ENCODE measurements at regions not wholly inside any gene's neighbourhood (a gene's known extent, or its start where the extent isn't known, plus 50 kb on each side); places are given as distances from the start of the nearest gene placed in this dataset.

GRCh38 chr18:30096796-30097195, 945.7 kb downstream of the DSC3 start:
- H3K9me3 Mint-ChIP-seq: peaks cover 0 to 13% of the 10 kb centered on the region in 2 donors
- H3K27me3 Mint-ChIP-seq: no peaks in the 10 kb centered on the region
- ATAC-seq: no peak
- no peak for DNase-seq
- no peak overlapping the region for H3K4me3 Mint-ChIP-seq
- no peak overlapping the region for H3K27ac Mint-ChIP-seq
- no peaks in the 10 kb centered on the region for H3K4me1 Mint-ChIP-seq

GRCh38 chr18:30094556-30094955, 948.0 kb downstream of the DSC3 start:
- H3K4me3 Mint-ChIP-seq: no peak overlapping the region
- no peak for ATAC-seq
- DNase-seq: no peak
- no peaks in the 10 kb centered on the region for H3K27me3 Mint-ChIP-seq
- no peak overlapping the region for H3K27ac Mint-ChIP-seq
- H3K4me1 Mint-ChIP-seq: no peaks in the 10 kb centered on the region
- H3K9me3 Mint-ChIP-seq: peaks cover 0 to 17% of the 10 kb centered on the region in 2 donors

GRCh38 chr18:30093376-30093775, 949.2 kb downstream of the DSC3 start:
- DNase-seq (no peak), ATAC-seq (no peak)
- Mint-ChIP-seq H3K27ac (no peak overlapping the region), H3K4me3 (no peak overlapping the region), H3K4me1 (no peaks in the 10 kb centered on the region), H3K27me3 (no peaks in the 10 kb centered on the region), H3K9me3 (peaks cover 0 to 13% of the 10 kb centered on the region in 2 donors)

DNA sequence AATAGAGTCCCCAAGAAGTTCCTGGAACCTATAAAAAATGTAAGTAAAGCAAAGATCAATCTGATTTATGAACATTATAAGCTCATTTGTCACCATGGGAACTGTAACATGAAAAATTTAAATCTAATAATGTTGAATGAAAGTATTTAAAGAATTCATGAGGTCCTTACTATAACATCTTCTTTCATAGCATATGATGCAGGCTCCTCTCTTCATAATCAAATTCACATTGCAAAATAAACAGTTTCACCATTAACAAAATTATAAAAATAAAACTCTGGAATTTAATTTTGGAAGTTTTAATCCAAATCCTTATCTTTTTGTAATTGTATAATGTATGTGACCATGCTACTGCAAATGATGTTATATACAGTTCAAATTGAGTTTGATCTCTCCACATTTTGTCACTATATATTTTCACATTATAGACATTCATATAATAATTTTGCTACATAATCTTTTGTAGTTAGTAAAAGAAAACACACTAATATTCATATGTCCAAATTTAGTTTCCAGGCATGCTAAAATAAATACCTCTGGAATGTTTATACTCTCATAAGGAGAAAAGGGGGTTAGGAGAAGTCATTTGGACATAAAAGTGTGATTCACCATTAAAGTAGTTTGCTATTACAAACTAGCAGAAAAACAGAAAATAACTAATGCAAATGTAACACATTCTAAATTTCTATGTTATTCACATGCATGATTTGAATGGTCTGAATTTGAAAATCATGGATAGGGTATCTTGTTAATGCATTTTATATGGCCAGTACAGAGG, 954.1 kb downstream of the DSC3 start:
- Mint-ChIP-seq H3K9me3 (peaks cover 0 to 7% of the 10 kb centered on the region in 2 donors), H3K4me1 (no peaks in the 10 kb centered on the region), H3K27ac (no peak overlapping the region), H3K4me3 (no peak overlapping the region), H3K27me3 (no peaks in the 10 kb centered on the region)
- DNase-seq (no peak), ATAC-seq (no peak)

- no peak for ATAC-seq
- Mint-ChIP-seq H3K27ac (no peak overlapping the region), H3K27me3 (no peaks in the 10 kb centered on the region), H3K9me3 (peaks cover 7 to 15% of the 10 kb centered on the region in 2 donors), H3K4me1 (no peaks in the 10 kb centered on the region), H3K4me3 (no peak overlapping the region)
- DNase-seq: no peak
These were observed 956.2 kb downstream of the DSC3 start for GRCh38 chr18:30086351-30086750.

GRCh38 chr18:30081122-30081521, 961.4 kb downstream of the DSC3 start:
- DNase-seq: no peak

GRCh38 chr18:30072609-30073385, 969.7 kb downstream of the DSC3 start:
- ATAC-seq: no peak
- H3K4me3 Mint-ChIP-seq: no peak overlapping the region

More at GRCh38 chr18:30081122-30081521, 961.4 kb downstream of the DSC3 start:
- no peaks in the 10 kb centered on the region for H3K27me3 Mint-ChIP-seq
- ATAC-seq: no peak
- no peak overlapping the region for H3K27ac Mint-ChIP-seq
- H3K4me3 Mint-ChIP-seq: no peak overlapping the region
- no peaks in the 10 kb centered on the region for H3K4me1 Mint-ChIP-seq
- peaks cover 16 to 20% of the 10 kb centered on the region in 2 donors for H3K9me3 Mint-ChIP-seq

DNA sequence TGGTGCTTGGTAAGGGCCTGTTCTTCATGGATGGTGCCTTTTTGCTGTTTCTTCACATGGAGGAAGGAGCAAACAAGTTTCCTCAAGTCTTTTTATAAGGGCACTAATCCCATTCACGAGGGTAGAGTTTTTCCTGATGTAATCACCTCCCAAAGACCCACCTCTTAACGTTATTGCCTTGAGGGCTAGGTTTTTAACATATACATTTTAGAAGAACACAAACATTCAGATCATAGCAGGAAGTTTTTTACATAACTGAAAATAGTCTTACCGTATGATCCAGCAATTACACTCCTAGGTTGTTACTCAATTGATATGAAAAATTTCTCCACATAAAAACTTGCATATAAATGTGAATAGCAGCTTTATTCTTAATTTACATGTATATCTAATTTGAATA, 976.3 kb downstream of the DSC3 start:
- no peak overlapping the region for H3K27ac Mint-ChIP-seq
- H3K4me1 Mint-ChIP-seq: no peaks in the 10 kb centered on the region
- H3K9me3 Mint-ChIP-seq: peaks cover 7 to 16% of the 10 kb centered on the region in 2 donors
- ATAC-seq (no peak), DNase-seq (no peak)
- H3K27me3 Mint-ChIP-seq: no peaks in the 10 kb centered on the region
- H3K4me3 Mint-ChIP-seq: no peak overlapping the region

More at GRCh38 chr18:30072609-30073385, 969.7 kb downstream of the DSC3 start:
- no peak overlapping the region for H3K27ac Mint-ChIP-seq
- H3K9me3 Mint-ChIP-seq: peaks cover 18 to 22% of the 10 kb centered on the region in 2 donors
- no peaks in the 10 kb centered on the region for H3K4me1 Mint-ChIP-seq
- no peaks in the 10 kb centered on the region for H3K27me3 Mint-ChIP-seq
- no peak for DNase-seq

- no peaks in the 10 kb centered on the region for H3K27me3 Mint-ChIP-seq
- H3K9me3 Mint-ChIP-seq: peaks cover 4 to 8% of the 10 kb centered on the region in 2 donors
- H3K4me1 Mint-ChIP-seq: no peaks in the 10 kb centered on the region
- H3K4me3 Mint-ChIP-seq: no peak overlapping the region
- no peak overlapping the region for H3K27ac Mint-ChIP-seq
- DNase-seq (no peak), ATAC-seq (no peak)
These were observed 985.1 kb downstream of the DSC3 start for GRCh38 chr18:30057398-30057797.

GRCh38 chr18:30056528-30056927, 986.0 kb downstream of the DSC3 start:
- no peaks in the 10 kb centered on the region for H3K27me3 Mint-ChIP-seq
- peaks cover 4 to 8% of the 10 kb centered on the region in 2 donors for H3K9me3 Mint-ChIP-seq
- DNase-seq (no peak), ATAC-seq (no peak)
- no peak overlapping the region for H3K27ac Mint-ChIP-seq
- no peaks in the 10 kb centered on the region for H3K4me1 Mint-ChIP-seq
- H3K4me3 Mint-ChIP-seq: no peak overlapping the region

DNA sequence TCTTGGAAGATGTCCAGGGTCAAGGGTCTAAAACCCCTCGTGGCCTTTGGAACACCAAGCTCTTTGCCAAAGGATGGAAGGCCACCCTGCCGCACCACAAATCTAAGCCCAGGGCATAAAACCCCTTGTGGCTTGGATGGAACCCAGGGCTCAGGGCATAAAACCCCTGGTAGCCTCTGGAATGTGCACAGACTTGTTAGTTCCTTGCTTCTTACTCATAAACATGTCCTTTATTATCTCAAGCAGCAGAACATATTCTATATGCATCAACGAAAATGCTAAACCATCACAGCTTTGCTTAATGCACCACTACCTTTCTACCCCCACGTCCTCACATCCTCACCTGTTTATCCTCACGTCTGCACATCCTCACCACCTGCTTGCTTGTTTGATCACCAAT, 998.0 kb downstream of the DSC3 start:
- no peaks in the 10 kb centered on the region for H3K4me1 Mint-ChIP-seq
- H3K27me3 Mint-ChIP-seq: no peaks in the 10 kb centered on the region
- no peak overlapping the region for H3K27ac Mint-ChIP-seq
- no peak for DNase-seq
- peaks cover 4 to 10% of the 10 kb centered on the region in 2 donors for H3K9me3 Mint-ChIP-seq
- ATAC-seq: no peak
- no peak overlapping the region for H3K4me3 Mint-ChIP-seq

- Mint-ChIP-seq H3K27me3 (no peaks in the 10 kb centered on the region), H3K9me3 (peaks cover 13% of the 10 kb centered on the region in 2 donors), H3K27ac (no peak overlapping the region), H3K4me3 (no peak overlapping the region), H3K4me1 (no peaks in the 10 kb centered on the region)
- ATAC-seq (no peak), DNase-seq (no peak)
These were observed 1003.3 kb downstream of the DSC3 start for GRCh38 chr18:30039201-30039600.

- ATAC-seq (no peak), DNase-seq (no peak)
- H3K9me3 Mint-ChIP-seq: peaks cover 16 to 17% of the 10 kb centered on the region in 2 donors
- H3K4me1 Mint-ChIP-seq: no peaks in the 10 kb centered on the region
- no peaks in the 10 kb centered on the region for H3K27me3 Mint-ChIP-seq
- no peak overlapping the region for H3K27ac Mint-ChIP-seq
- no peak overlapping the region for H3K4me3 Mint-ChIP-seq
These were observed 1007.7 kb downstream of the DSC3 start for GRCh38 chr18:30034818-30035217.

GRCh38 chr18:30016179-30016578, 1026.4 kb downstream of the DSC3 start:
- no peaks in the 10 kb centered on the region for H3K4me1 Mint-ChIP-seq
- ATAC-seq (no peak), DNase-seq (no peak)
- H3K4me3 Mint-ChIP-seq: no peak overlapping the region
- no peak overlapping the region for H3K27ac Mint-ChIP-seq
- H3K27me3 Mint-ChIP-seq: no peaks in the 10 kb centered on the region
- H3K9me3 Mint-ChIP-seq: peaks cover 6 to 14% of the 10 kb centered on the region in 2 donors

GRCh38 chr18:30004965-30005364, 1037.6 kb downstream of the DSC3 start:
- Mint-ChIP-seq H3K4me1 (no peaks in the 10 kb centered on the region), H3K9me3 (peaks cover 5 to 8% of the 10 kb centered on the region in 2 donors), H3K4me3 (no peak overlapping the region), H3K27me3 (no peaks in the 10 kb centered on the region), H3K27ac (no peak overlapping the region)
- no peak for DNase-seq
- no peak for ATAC-seq

DNA sequence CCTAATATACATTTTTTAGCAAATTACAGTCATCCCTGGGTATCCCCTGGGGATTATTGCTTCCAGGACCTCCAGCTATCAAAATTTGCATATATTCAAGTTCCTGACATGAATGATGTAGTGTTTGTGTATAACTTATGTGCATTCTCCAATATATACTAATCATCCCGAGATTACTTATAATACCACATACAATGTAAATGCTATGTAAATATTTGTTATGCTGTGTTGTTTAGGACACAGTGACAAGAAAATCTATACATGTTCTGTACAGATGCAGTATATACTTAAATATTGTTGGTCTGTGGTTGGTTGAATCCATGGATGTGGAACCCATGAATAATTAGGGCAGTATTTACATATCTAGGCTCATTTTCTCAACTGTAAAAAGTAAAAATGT, 1060.3 kb downstream of the DSC3 start:
- DNase-seq (no peak), ATAC-seq (no peak)
- Mint-ChIP-seq H3K4me3 (no peak overlapping the region), H3K4me1 (no peaks in the 10 kb centered on the region), H3K27ac (no peak overlapping the region), H3K27me3 (no peaks in the 10 kb centered on the region), H3K9me3 (peaks cover 0 to 17% of the 10 kb centered on the region in 2 donors)
